Neural progenitor cell (in vitro differentiated cells): ENCODE measurements at regions not wholly inside any gene's neighbourhood (a gene's known extent, or its start where the extent isn't known, plus 50 kb on each side); places are given as distances from the start of the nearest gene placed in this dataset.

Experiments used
- EZH2 ChIP-seq: fragments of 200-600 bp; sonication (generic); IDR thresholded peaks from 2 replicates; pipeline ENCODE4 v1.6.1; 2017; ENCODE audit warnings: antibody characterized with exemption, mild to moderate bottlenecking, moderate library complexity
- TF ChIP-seq, protein P1 (sequence below): fragments of 200-600 bp; sonication (generic); IDR thresholded peaks from 2 replicates; pipeline ENCODE4 v1.5.1; 2017; ENCODE audit warnings: antibody characterized with exemption, mild to moderate bottlenecking

DNA sequence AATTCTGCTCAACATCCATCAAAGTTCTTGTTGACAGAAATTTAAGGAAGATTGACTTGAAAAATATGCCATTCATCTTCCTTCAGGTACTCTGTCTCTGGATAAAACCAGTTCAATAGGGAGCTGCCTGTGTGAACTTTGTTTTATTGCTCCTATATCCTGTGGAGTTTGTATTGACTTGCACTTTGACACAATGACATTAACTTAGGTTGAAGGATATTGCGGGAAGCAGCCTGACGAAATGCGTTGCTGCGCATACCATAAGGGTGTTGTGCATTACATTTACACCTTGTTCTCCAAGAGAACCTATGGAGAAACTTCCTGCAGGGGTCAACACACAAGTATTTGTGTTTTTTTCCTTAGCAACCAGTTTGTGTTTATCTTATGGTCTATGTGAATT, 185.4 kb upstream of the GRIK2 start:
- TF ChIP-seq, protein P1, sequence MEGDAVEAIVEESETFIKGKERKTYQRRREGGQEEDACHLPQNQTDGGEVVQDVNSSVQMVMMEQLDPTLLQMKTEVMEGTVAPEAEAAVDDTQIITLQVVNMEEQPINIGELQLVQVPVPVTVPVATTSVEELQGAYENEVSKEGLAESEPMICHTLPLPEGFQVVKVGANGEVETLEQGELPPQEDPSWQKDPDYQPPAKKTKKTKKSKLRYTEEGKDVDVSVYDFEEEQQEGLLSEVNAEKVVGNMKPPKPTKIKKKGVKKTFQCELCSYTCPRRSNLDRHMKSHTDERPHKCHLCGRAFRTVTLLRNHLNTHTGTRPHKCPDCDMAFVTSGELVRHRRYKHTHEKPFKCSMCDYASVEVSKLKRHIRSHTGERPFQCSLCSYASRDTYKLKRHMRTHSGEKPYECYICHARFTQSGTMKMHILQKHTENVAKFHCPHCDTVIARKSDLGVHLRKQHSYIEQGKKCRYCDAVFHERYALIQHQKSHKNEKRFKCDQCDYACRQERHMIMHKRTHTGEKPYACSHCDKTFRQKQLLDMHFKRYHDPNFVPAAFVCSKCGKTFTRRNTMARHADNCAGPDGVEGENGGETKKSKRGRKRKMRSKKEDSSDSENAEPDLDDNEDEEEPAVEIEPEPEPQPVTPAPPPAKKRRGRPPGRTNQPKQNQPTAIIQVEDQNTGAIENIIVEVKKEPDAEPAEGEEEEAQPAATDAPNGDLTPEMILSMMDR, result no peak
- TF ChIP-seq EZH2, result no peak
